KOPT-K1 (cell line): ENCODE measurements at regions not wholly inside any gene's neighbourhood (a gene's known extent, or its start where the extent isn't known, plus 50 kb on each side); places are given as distances from the start of the nearest gene placed in this dataset.

Source experiments
- H3K27ac ChIP-seq: fragments of 200-600 bp; sonication (generic); 2 replicates; pipeline ENCODE4 v1.5.1; 2016; ENCODE audit warnings: antibody characterized with exemption, mild to moderate bottlenecking, low read depth, low read length; ENCODE audit not compliant: poor library complexity, severe bottlenecking
- H3K36me3 ChIP-seq: fragments of 200-600 bp; sonication (generic); 2 replicates; pipeline ENCODE4 v1.5.1; 2017; ENCODE audit warnings: antibody characterized with exemption, mild to moderate bottlenecking, low read length, moderate library complexity; ENCODE audit not compliant: insufficient read depth
- H3K9me3 ChIP-seq: fragments of 200-600 bp; sonication (generic); 2 replicates; pipeline ENCODE4 v1.5.1; 2017; ENCODE audit warnings: antibody characterized with exemption, low read length, mild to moderate bottlenecking; ENCODE audit not compliant: insufficient read depth, poor library complexity, severe bottlenecking

DNA sequence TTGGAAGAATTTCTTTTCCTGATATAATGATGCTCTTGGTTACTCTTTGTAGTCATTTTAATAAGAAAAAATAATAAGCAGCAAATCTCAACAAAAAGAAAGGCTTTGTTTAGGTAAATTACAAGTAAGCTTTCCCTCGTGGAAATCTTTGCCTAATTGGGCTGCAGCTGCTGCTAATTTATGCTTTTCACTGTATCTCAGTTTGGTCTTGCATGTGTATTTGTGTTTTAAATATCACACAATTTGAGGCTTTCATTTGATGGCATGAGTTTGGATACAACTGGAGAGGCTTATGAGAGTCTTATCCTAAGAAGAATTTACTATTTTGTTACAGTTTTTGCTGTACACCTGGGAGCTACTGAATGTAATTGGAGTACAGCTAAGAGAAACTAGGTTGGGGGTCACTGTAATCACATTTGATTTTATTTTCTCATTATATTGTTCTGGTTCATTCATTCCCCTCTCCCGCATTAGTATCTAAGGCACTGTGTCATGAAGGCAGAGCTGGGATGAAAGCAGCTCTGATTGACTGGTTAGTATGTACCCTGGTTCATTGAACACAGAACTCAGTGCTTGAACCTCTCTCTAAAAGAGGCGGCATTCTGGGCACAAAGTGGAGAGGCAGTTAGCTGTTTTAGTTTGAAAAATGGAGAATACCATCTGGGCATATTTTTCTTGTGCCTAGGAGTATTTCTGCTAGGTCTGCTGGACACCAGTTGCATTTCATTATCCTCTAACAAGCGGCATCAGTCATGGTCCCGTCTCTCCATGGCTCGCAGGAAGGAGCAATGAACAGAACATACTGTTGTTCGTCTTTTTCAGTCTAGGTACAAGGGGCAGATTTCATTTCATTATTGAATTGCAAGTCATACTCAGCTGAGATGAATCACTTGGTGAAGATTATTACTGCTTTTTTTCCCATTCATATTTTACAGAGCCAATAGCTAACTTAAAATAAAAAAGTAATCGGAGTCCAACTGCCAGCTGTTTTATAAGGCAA lies 118.0 kb upstream of the TMEM260 start:
- no peaks in the 10 kb centered on the region for H3K9me3 ChIP-seq
- H3K36me3 ChIP-seq = no peaks in the 10 kb centered on the region
- no peak overlapping the region for H3K27ac ChIP-seq

DNA sequence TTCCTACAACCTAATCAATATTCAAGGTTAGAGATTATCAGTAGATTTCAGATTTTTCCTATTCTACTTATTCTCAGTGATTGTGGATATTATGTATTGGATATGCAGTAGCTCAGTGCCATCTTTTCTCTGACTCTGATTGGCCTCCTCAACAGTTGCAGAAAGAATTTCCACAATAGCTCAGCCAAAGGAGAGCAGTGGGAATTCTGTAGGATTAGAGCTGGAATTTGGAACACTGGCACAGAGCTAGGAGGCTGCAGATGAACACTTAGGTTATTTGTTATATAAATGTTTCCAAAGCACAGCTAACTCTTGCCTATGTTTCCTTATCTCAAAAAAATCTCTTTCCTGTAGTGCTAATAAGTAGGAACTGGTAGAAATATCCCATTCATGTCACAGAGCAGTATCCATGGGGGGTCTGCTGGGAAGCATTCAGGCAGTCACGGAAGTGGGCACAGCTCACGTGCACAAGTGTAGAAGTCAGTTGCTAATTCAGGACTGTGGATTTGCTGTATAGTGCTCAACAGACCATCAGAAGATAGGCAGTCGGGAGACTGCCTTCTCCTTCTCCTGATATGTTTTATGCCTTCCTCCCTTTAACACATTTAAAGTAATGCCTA lies 116.2 kb upstream of the TMEM260 start:
- H3K36me3 ChIP-seq = no peaks in the 10 kb centered on the region
- no peaks in the 10 kb centered on the region for H3K9me3 ChIP-seq
- no peak overlapping the region for H3K27ac ChIP-seq

GRCh38 chr14:56471056-56471455 lies 108.5 kb upstream of the TMEM260 start:
- no peak overlapping the region for H3K27ac ChIP-seq
- no peaks in the 10 kb centered on the region for H3K36me3 ChIP-seq
- no peaks in the 10 kb centered on the region for H3K9me3 ChIP-seq

DNA sequence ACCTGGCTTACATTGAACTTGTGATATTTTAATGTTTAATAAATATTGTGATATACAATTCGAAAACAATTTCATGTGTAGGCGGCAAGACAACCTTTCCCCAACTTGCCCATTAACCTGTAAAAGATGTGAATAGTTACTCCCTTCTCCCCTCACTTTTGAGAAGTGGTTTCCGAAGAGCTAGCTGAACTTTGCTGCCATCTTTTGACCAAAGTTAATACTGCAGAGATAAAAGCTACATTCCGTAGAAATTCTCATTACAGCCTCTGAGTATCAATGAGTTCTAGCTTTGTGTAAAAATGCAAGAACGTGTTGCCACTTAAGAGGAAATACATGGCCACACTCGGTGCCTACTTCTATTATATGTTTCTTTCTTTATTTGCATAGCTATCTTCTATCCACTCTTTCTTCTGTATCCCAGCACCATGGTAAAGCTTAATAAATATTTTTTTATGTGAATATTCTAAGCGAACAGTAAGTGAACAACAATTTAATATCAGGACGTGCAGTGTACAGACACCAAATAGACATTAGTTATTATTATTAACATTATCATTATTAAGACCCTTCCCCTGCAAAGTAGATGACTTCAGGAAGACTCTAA lies 105.1 kb upstream of the TMEM260 start:
- H3K36me3 ChIP-seq = no peaks in the 10 kb centered on the region
- no peaks in the 10 kb centered on the region for H3K9me3 ChIP-seq
- H3K27ac ChIP-seq = no peak overlapping the region

GRCh38 chr14:56482310-56482911 lies 97.2 kb upstream of the TMEM260 start:
- H3K36me3 ChIP-seq = no peaks in the 10 kb centered on the region
- H3K9me3 ChIP-seq = no peaks in the 10 kb centered on the region
- no peak overlapping the region for H3K27ac ChIP-seq

GRCh38 chr14:56487090-56487667 lies 92.4 kb upstream of the TMEM260 start:
- H3K36me3 ChIP-seq = no peaks in the 10 kb centered on the region
- H3K9me3 ChIP-seq = no peaks in the 10 kb centered on the region
- no peak overlapping the region for H3K27ac ChIP-seq

- Histone ChIP-seq H3K9me3 (no peaks in the 10 kb centered on the region), H3K36me3 (no peaks in the 10 kb centered on the region), H3K27ac (no peak overlapping the region)
Measured at GRCh38 chr14:56487761-56488160, 91.8 kb upstream of the TMEM260 start.

GRCh38 chr14:56488306-56488705 lies 91.3 kb upstream of the TMEM260 start:
- H3K9me3 ChIP-seq = no peaks in the 10 kb centered on the region
- no peak overlapping the region for H3K27ac ChIP-seq
- no peaks in the 10 kb centered on the region for H3K36me3 ChIP-seq

DNA sequence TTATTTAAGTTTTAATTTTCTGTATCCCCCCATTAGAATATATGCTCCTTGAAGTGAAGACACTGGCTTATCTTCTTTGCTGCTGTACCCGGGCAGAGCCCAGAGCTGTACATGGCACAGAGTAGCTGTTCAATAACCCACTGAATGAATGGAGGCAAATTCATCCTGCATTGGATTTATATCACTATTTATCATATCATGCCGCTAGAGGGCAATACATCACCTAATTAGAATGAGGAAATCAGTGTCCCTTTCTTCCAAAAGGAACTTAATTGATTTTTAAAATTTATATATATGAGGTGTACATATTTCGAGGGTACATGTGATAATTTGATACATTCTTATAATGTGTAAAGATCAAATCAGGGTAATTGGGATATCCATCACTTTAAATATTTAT lies 89.2 kb upstream of the TMEM260 start:
- Histone ChIP-seq H3K9me3 (no peaks in the 10 kb centered on the region), H3K27ac (no peak overlapping the region), H3K36me3 (no peaks in the 10 kb centered on the region)

GRCh38 chr14:56491299-56492285 lies 88.0 kb upstream of the TMEM260 start:
- Histone ChIP-seq H3K27ac (no peak overlapping the region), H3K9me3 (no peaks in the 10 kb centered on the region), H3K36me3 (no peaks in the 10 kb centered on the region)

DNA sequence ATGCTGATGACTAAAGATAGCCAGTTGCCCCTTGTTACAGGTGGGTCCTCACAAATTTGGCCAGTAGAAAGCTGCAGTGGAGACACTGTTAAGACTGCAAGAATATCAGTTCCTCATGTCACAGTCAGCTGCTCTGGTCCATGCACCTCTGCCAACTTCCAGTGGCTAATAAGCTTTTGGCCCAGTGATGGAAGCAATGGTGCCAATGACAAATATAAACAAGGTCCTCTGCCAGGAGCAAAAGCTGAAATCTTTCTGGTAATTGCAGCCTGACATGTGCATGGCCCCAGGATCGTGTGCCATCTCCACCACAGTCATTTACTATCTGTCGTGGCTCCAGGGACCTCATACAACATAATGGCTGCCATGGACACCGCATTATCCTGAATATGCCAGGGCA lies 85.4 kb upstream of the TMEM260 start:
- H3K36me3 ChIP-seq = no peaks in the 10 kb centered on the region
- H3K27ac ChIP-seq = no peak overlapping the region
- H3K9me3 ChIP-seq = no peaks in the 10 kb centered on the region

GRCh38 chr14:56498112-56498511 lies 81.5 kb upstream of the TMEM260 start:
- H3K36me3 ChIP-seq = no peaks in the 10 kb centered on the region

DNA sequence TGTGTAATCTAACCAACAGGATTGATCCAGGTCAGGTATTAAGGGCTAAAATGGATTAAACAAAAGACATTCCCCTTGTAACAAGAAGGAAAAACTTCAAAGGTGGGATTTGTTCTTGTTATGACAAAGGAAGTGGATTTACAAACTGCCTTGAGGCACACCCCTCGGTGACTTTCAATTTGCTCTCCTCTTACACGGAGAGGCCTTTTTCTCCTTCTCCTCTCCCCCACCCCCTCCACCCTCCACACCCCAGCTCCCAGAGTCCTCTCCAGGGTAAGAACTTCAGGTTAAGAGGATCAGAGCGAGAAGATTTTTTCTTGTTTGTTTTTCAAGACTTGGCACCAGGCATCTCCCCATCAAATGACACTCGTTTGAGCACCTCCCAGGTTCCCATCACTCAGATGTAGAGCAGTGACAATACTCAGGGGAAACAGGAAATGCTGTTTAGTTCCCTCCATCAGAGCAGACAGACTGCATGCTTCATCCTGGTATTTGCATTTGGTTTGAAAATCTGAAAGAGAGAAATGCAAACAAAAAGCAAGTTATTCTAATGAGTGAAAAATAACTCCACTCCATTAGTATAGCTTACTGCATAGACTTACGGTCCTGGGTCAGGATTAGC lies 77.6 kb upstream of the TMEM260 start:
- Histone ChIP-seq H3K36me3 (no peaks in the 10 kb centered on the region), H3K9me3 (peaks cover 4% of the 10 kb centered on the region), H3K27ac (no peak overlapping the region)

More at GRCh38 chr14:56498112-56498511, 81.5 kb upstream of the TMEM260 start:
- no peaks in the 10 kb centered on the region for H3K9me3 ChIP-seq
- no peak overlapping the region for H3K27ac ChIP-seq
